Omental fat pad (tissue), 3 donors: ENCODE measurements at regions not wholly inside any gene's neighbourhood (a gene's known extent, or its start where the extent isn't known, plus 50 kb on each side); places are given as distances from the start of the nearest gene placed in this dataset.

Experiments used
- ATAC-seq: fragments of 150-250 bp; one replicate; pipeline ENCODE4 v1.9.1; 2016; ENCODE audit warnings: mild to moderate bottlenecking, moderate library complexity; ENCODE audit not compliant: low FRiP score
- DNase-seq: peaks from one replicate; pipeline ENCODE4 v3.0.0-alpha.2; 2019; ENCODE audit warnings: low spot score
- TF ChIP-seq, protein P1 (sequence below), 3 donors: fragments of 450-650 bp; IDR thresholded peaks; one replicate each; pipeline ENCODE4 v1.5.1; 2016 to 2017; ENCODE audit warnings: antibody characterized with exemption in 3 of 3, mild to moderate bottlenecking in 3 of 3, moderate library complexity in 2 of 3

DNA sequence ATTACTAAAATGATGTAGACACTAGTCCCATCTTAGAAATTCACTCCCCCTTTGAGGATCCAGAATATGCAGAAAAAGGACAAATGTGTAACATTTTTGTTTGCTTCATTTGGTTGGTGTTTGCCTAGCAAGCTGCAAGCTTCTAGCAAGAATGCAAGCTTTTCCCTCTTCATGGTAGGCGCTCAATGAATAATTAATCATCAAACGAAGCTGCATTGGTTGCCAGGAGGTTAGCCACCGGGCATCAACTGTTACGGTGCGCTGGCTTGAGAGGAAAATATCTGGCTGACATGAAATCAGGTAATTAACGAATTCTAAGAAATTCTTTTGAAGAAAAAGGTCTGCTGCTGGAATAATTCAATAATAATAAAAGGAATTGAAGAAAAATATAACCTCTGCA lies 341.0 kb upstream of the KYNU start:
- DNase-seq (no peak), ATAC-seq (no peak)
- TF ChIP-seq, protein P1, sequence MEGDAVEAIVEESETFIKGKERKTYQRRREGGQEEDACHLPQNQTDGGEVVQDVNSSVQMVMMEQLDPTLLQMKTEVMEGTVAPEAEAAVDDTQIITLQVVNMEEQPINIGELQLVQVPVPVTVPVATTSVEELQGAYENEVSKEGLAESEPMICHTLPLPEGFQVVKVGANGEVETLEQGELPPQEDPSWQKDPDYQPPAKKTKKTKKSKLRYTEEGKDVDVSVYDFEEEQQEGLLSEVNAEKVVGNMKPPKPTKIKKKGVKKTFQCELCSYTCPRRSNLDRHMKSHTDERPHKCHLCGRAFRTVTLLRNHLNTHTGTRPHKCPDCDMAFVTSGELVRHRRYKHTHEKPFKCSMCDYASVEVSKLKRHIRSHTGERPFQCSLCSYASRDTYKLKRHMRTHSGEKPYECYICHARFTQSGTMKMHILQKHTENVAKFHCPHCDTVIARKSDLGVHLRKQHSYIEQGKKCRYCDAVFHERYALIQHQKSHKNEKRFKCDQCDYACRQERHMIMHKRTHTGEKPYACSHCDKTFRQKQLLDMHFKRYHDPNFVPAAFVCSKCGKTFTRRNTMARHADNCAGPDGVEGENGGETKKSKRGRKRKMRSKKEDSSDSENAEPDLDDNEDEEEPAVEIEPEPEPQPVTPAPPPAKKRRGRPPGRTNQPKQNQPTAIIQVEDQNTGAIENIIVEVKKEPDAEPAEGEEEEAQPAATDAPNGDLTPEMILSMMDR (IDR thresholded peaks at IDR 0.05), result no peak

DNA sequence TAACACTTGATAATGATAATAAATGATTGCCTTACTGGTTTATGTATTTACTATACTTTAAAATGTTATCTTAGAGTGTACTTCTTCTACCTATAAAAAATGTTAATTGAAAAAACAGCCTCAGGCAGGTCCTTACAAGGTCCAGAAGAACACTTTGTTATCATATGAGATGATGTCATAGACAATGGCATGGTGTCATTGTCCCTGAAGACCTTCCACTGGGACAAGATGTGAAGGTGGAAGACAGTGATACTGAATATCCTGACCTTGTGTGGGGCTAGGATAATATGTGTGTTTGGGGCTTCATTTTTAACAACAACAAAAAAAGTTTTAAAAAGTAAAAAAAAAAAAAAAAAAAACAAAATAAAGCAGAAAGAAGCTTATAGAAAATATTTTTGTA lies 342.2 kb upstream of the KYNU start:
- DNase-seq, result no peak
- no peak for ATAC-seq
- TF ChIP-seq, protein P1 (IDR thresholded peaks at IDR 0.05), result no peak

GRCh38 chr2:142533177-142533576 lies 344.3 kb upstream of the KYNU start:
- DNase-seq, result no peak
- no peak for ATAC-seq
- TF ChIP-seq, protein P1 (IDR thresholded peaks at IDR 0.05), result no peak

DNA sequence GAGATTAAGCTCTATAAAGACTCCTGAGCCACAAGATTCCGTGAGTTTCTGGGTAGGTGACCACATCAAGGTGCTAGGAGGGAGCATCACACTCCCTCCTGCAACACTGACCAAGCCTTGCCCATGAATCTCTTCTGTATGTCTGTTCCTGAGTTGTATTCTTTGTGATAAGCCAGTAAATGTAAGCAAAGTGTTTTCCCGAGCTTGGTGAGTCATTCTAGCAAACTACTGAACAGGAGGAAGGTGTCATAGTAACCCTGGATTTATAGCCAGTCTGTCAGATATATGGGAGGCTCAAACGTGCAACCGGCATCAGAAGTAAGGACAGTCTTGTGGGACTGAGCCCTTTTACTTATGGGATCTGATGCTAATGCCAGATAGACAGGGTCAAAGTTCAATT lies 346.1 kb upstream of the KYNU start:
- DNase-seq (no peak), ATAC-seq (no peak)
- TF ChIP-seq, protein P1 (IDR thresholded peaks at IDR 0.05), result no peak

DNA sequence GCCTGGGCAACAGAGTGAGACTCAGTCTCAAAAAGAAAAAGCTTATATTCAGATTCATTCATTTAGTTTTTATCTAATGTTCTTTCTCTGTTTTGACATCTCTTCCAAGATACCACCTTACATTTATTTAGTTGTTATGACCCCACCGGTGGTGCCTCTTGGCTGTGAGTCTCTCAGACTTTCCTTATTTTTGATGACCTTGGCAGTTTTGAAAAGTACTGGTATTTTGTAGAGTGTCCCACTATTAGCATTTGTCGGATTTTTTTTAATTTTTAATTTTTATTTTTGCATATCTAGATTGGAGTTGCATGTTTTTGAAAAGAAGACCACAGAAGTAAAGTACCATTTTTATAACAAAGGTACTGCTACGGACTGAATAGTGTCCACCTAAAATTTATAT lies 351.7 kb upstream of the KYNU start:
- ATAC-seq (no peak), DNase-seq (no peak)
- TF ChIP-seq, protein P1 (IDR thresholded peaks at IDR 0.05), result no peak

DNA sequence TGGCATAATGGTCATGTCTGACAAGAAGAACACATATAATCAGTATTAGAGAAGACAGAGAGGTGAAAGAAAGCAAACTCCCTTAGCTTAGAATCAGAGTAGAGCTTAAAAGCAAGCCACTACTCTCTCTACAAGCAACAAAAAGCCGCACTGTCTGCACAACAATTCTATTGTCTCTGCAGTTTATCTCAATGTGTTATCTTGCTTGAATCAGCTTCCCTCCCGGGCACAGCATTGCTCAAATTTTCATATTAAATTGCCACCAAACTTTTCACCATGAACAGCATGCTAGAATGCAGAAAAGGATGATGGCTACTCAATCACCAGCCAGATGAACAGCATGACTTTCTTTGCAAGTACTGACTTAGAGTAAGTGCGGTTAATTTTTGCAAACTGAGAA lies 356.0 kb upstream of the KYNU start:
- TF ChIP-seq, protein P1 (IDR thresholded peaks at IDR 0.05), result no peak
- DNase-seq (no peak), ATAC-seq (no peak)

DNA sequence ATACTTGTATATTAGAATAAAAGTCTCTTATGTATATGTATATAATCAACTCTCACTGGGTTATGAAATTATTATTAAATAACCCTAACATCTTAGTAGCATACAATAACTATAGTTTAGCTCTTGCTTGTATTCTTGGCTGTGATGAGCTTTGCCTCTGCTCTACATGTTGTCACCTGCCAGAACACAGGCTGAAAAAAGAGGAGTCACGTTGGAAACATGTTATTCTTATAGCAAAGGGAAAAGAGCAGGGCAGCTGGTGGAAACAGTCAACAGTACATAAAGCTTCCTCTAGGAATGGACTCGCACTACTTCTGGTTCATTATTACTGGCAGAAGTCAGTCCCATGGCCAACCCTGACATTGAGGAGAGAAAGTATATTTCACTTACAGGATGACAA lies 362.0 kb upstream of the KYNU start:
- ATAC-seq, result no peak
- TF ChIP-seq, protein P1 (IDR thresholded peaks at IDR 0.05), result no peak
- no peak for DNase-seq
